ENCODE measurements at regions not wholly inside any gene's neighbourhood (a gene's known extent, or its start where the extent isn't known, plus 50 kb on each side); places are given as distances from the start of the nearest gene placed in this dataset.

GRCh38 chr5:124643336-124643735 lies 103.1 kb downstream of the ZNF608 start:
- Histone ChIP-seq H3K36me3 (ENCODE audit: insufficient read depth) (no peaks in the 10 kb centered on the region), H4K20me1 (ENCODE audit: insufficient read depth) (no peaks in the 10 kb centered on the region), H3K27me3 (ENCODE audit: insufficient read depth, low read depth) (peaks cover 13% of the 10 kb centered on the region; the same call in 1 of the 2 replicates), H2AFZ (ENCODE audit: low read depth) (no peak overlapping the region), H3K4me1 (ENCODE audit: low read depth, poor library complexity, severe bottlenecking) (peaks cover 22% of the 10 kb centered on the region), H3K9ac (no peak overlapping the region), H3K4me3 (IDR thresholded peaks at IDR 0.05; ENCODE audit: insufficient read depth, low read depth, low read length) (no peak overlapping the region), H3K27ac (no peak overlapping the region), H3K79me2 (ENCODE audit: insufficient read depth, low read depth) (no peaks in the 10 kb centered on the region), H3K4me2 (no peak overlapping the region)
- TF ChIP-seq CTCF (conservative IDR thresholded peaks at IDR 0.05; ENCODE audit: low read depth, low read length), result no peak

- peaks cover 22% of the 10 kb centered on the region for H3K4me1 ChIP-seq (ENCODE audit: low read depth, poor library complexity, severe bottlenecking)
- no peak overlapping the region for H3K4me3 ChIP-seq (IDR thresholded peaks at IDR 0.05; ENCODE audit: insufficient read depth, low read depth, low read length)
- H3K27me3 ChIP-seq (ENCODE audit: insufficient read depth, low read depth), result peaks cover 7% of the 10 kb centered on the region; the same call in 1 of the 2 replicates
- no peak for TF ChIP-seq CTCF (conservative IDR thresholded peaks at IDR 0.05; ENCODE audit: low read depth, low read length)
- H3K4me2 ChIP-seq, result no peak overlapping the region
- no peaks in the 10 kb centered on the region for H4K20me1 ChIP-seq (ENCODE audit: insufficient read depth)
- H3K79me2 ChIP-seq (ENCODE audit: insufficient read depth, low read depth), result no peaks in the 10 kb centered on the region
- no peak overlapping the region for H2AFZ ChIP-seq (ENCODE audit: low read depth)
- H3K27ac ChIP-seq, result no peak overlapping the region
- H3K9ac ChIP-seq, result no peak overlapping the region
- no peaks in the 10 kb centered on the region for H3K36me3 ChIP-seq (ENCODE audit: insufficient read depth)
Measured at GRCh38 chr5:124642151-124642550, 104.3 kb downstream of the ZNF608 start.

- Histone ChIP-seq H4K20me1 (ENCODE audit: insufficient read depth) (no peaks in the 10 kb centered on the region), H3K9ac (no peak overlapping the region), H3K79me2 (ENCODE audit: insufficient read depth, low read depth) (no peaks in the 10 kb centered on the region), H3K36me3 (ENCODE audit: insufficient read depth) (no peaks in the 10 kb centered on the region), H3K4me3 (IDR thresholded peaks at IDR 0.05; ENCODE audit: insufficient read depth, low read depth, low read length) (no peak overlapping the region), H3K4me2 (no peak overlapping the region), H2AFZ (ENCODE audit: low read depth) (no peak overlapping the region), H3K27ac (no peak overlapping the region), H3K4me1 (ENCODE audit: low read depth, poor library complexity, severe bottlenecking) (peaks cover 22% of the 10 kb centered on the region), H3K27me3 (ENCODE audit: insufficient read depth, low read depth) (no peaks in the 10 kb centered on the region; the same call in 1 of the 2 replicates)
- TF ChIP-seq CTCF (conservative IDR thresholded peaks at IDR 0.05; ENCODE audit: low read depth, low read length), result no peak
Measured at GRCh38 chr5:124641154-124641792, 105.2 kb downstream of the ZNF608 start.

- no peaks in the 10 kb centered on the region for H3K36me3 ChIP-seq (ENCODE audit: insufficient read depth)
- no peak overlapping the region for H3K9ac ChIP-seq
- no peaks in the 10 kb centered on the region for H4K20me1 ChIP-seq (ENCODE audit: insufficient read depth)
- no peak overlapping the region for H3K4me2 ChIP-seq
- no peak for TF ChIP-seq CTCF (conservative IDR thresholded peaks at IDR 0.05; ENCODE audit: low read depth, low read length)
- H3K79me2 ChIP-seq (ENCODE audit: insufficient read depth, low read depth), result no peaks in the 10 kb centered on the region
- no peaks in the 10 kb centered on the region; the same call in 1 of the 2 replicates for H3K27me3 ChIP-seq (ENCODE audit: insufficient read depth, low read depth)
- H3K4me1 ChIP-seq (ENCODE audit: low read depth, poor library complexity, severe bottlenecking), result peaks cover 15% of the 10 kb centered on the region
- no peak overlapping the region for H2AFZ ChIP-seq (ENCODE audit: low read depth)
- H3K4me3 ChIP-seq (IDR thresholded peaks at IDR 0.05; ENCODE audit: insufficient read depth, low read depth, low read length), result no peak overlapping the region
- H3K27ac ChIP-seq, result no peak overlapping the region
Measured at GRCh38 chr5:124639095-124639665, 107.3 kb downstream of the ZNF608 start.
